ENCODE measurements at regions not wholly inside any gene's neighbourhood (a gene's known extent, or its start where the extent isn't known, plus 50 kb on each side); places are given as distances from the start of the nearest gene placed in this dataset.

- H3K4me2 ChIP-seq (replicated peaks; ENCODE audit: low read depth, low read length, poor library complexity, severe bottlenecking), result no peak overlapping the region
- Mint-ChIP-seq H3K9me3 (ENCODE audit: insufficient read depth) (no peaks in the 10 kb centered on the region), H3K4me3 (no peak overlapping the region), H3K27me3 (peaks cover 4% of the 10 kb centered on the region), H3K27ac (no peak overlapping the region), H3K4me1 (no peaks in the 10 kb centered on the region)
- no peaks in the 10 kb centered on the region for H3K27me3 ChIP-seq (replicated peaks in 1 of 4; ENCODE audit: control extremely low read depth in 1 of 4, control insufficient read depth in 3 of 4, insufficient read depth in 4 of 4, low read length in 3 of 4)
- H3K27ac ChIP-seq (ENCODE audit: low read length in 2 of 2), result no peak overlapping the region
- CTCF ChIA-PET, result no interaction called here
- TF ChIP-seq CTCF (IDR thresholded peaks at IDR 0.05) (no peak), EZH2 (IDR thresholded peaks at IDR 0.05; ENCODE audit: borderline replicate concordance, insufficient read depth, low read depth, low read length, poor library complexity, severe bottlenecking) (no peak)
- DNase-seq (no peak), ATAC-seq (ENCODE audit: low read depth) (no peak)
- H2AFZ ChIP-seq (ENCODE audit: insufficient read depth, low read depth, low read length, poor library complexity, severe bottlenecking), result no peak overlapping the region
- no peaks in the 10 kb centered on the region for H3K79me2 ChIP-seq (ENCODE audit: control insufficient read depth, insufficient read depth, low read length)
- 12% methylated on average over 1 of the region's 1 CpG for WGBS (ENCODE audit: insufficient coverage)
- no peaks in the 10 kb centered on the region for H3K9me3 ChIP-seq (ENCODE audit: control extremely low read depth in 1 of 3, control insufficient read depth in 2 of 3, insufficient read depth in 1 of 3, low read length in 2 of 3)
- H3K4me1 ChIP-seq (ENCODE audit: control insufficient read depth in 2 of 2, insufficient read depth in 2 of 2, low read length in 2 of 2), result no peaks in the 10 kb centered on the region
- no peak overlapping the region for H3K9ac ChIP-seq (ENCODE audit: low read length)
- H3K4me3 ChIP-seq (ENCODE audit: control extremely low read depth in 1 of 5, extremely low read depth in 1 of 5, insufficient read depth in 1 of 5, low read depth in 2 of 5, low read length in 4 of 5), result no peak overlapping the region
- POLR2A ChIA-PET, result no interaction called here
- no peaks in the 10 kb centered on the region for H4K20me1 ChIP-seq (ENCODE audit: control insufficient read depth, insufficient read depth, low read length, poor library complexity, severe bottlenecking)
- no peaks in the 10 kb centered on the region for H3K36me3 ChIP-seq (replicated peaks in 1 of 2; ENCODE audit: control extremely low read depth in 1 of 2, control insufficient read depth in 1 of 2, extremely low read depth in 1 of 2, insufficient read depth in 2 of 2, low read length in 1 of 2)
- intact Hi-C loops (cut with micrococcal nuclease), result no loop called here
These were observed 130.2 kb upstream of the CTTNBP2 start for GRCh38 chr7:118003476-118003875.

- CTCF ChIA-PET, result no interaction called here
These were observed 131.8 kb upstream of the CTTNBP2 start for GRCh38 chr7:118005026-118005425.

More at GRCh38 chr7:118005026-118005425, 131.8 kb upstream of the CTTNBP2 start:
- H3K9ac ChIP-seq (ENCODE audit: low read length), result no peak overlapping the region
- H4K20me1 ChIP-seq (ENCODE audit: control insufficient read depth, insufficient read depth, low read length, poor library complexity, severe bottlenecking), result no peaks in the 10 kb centered on the region
- H3K79me2 ChIP-seq (ENCODE audit: control insufficient read depth, insufficient read depth, low read length), result no peaks in the 10 kb centered on the region
- Mint-ChIP-seq H3K27ac (no peak overlapping the region), H3K4me1 (no peaks in the 10 kb centered on the region), H3K4me3 (no peak overlapping the region), H3K9me3 (ENCODE audit: insufficient read depth) (no peaks in the 10 kb centered on the region), H3K27me3 (peaks cover 4% of the 10 kb centered on the region)
- no peak overlapping the region for H3K4me3 ChIP-seq (ENCODE audit: control extremely low read depth in 1 of 5, extremely low read depth in 1 of 5, insufficient read depth in 1 of 5, low read depth in 2 of 5, low read length in 4 of 5)
- TF ChIP-seq EZH2 (IDR thresholded peaks at IDR 0.05; ENCODE audit: borderline replicate concordance, insufficient read depth, low read depth, low read length, poor library complexity, severe bottlenecking) (no peak), CTCF (IDR thresholded peaks at IDR 0.05) (no peak)
- no peak for ATAC-seq (ENCODE audit: low read depth)
- H2AFZ ChIP-seq (ENCODE audit: insufficient read depth, low read depth, low read length, poor library complexity, severe bottlenecking), result no peak overlapping the region
- H3K27ac ChIP-seq (ENCODE audit: low read length in 2 of 2), result no peak overlapping the region
- no peaks in the 10 kb centered on the region for H3K27me3 ChIP-seq (replicated peaks in 1 of 4; ENCODE audit: control extremely low read depth in 1 of 4, control insufficient read depth in 3 of 4, insufficient read depth in 4 of 4, low read length in 3 of 4)
- H3K9me3 ChIP-seq (ENCODE audit: control extremely low read depth in 1 of 3, control insufficient read depth in 2 of 3, insufficient read depth in 1 of 3, low read length in 2 of 3), result no peaks in the 10 kb centered on the region
- no peaks in the 10 kb centered on the region for H3K4me1 ChIP-seq (ENCODE audit: control insufficient read depth in 2 of 2, insufficient read depth in 2 of 2, low read length in 2 of 2)
- no peak for DNase-seq
- no peak overlapping the region for H3K4me2 ChIP-seq (replicated peaks; ENCODE audit: low read depth, low read length, poor library complexity, severe bottlenecking)
- intact Hi-C loops (cut with micrococcal nuclease), result no loop called here
- H3K36me3 ChIP-seq (replicated peaks in 1 of 2; ENCODE audit: control extremely low read depth in 1 of 2, control insufficient read depth in 1 of 2, extremely low read depth in 1 of 2, insufficient read depth in 2 of 2, low read length in 1 of 2), result no peaks in the 10 kb centered on the region
- WGBS (ENCODE audit: insufficient coverage), result 90% methylated on average over 3 of the region's 4 CpGs
- POLR2A ChIA-PET, result no interaction called here

Measured in B cell (primary cell).